HPDE6-E6E7 (cell line): ENCODE measurements at regions not wholly inside any gene's neighbourhood (a gene's known extent, or its start where the extent isn't known, plus 50 kb on each side); places are given as distances from the start of the nearest gene placed in this dataset.
A peak's percentile ranks its signal among the peaks of the same experiment; 100 is the strongest.
"Not testable (repeated sequence)": the region's sequence is repeated elsewhere in the genome, so short reads cannot be mapped to it uniquely, and the experiment has no call there.

ENCODE experiments used
- DNase-seq: peaks from one replicate; pipeline ENCODE4 v3.0.0; 2011; ENCODE audit warnings: missing footprints; ENCODE audit errors: extremely low spot score

DNA sequence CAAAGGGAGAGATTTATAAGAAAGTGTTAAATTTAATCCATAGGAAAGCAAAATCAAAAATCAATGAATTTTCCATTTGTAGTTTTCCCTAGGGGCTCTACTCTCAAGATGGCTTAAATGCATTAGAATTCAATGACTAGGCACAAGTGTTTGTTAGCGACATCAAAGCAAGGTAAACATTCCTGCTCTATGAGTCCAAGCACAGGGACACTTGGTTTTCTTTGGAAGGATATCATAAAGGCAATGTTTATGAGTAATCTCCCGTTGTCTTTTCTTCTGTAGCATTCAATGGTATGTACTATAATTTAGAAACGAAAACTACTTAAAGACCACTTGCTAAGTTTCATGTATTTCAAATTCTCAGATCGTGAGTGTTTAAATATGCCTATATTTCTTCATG, 54.8 kb upstream of the ZNF717 start:
- not testable (repeated sequence) for DNase-seq

DNA sequence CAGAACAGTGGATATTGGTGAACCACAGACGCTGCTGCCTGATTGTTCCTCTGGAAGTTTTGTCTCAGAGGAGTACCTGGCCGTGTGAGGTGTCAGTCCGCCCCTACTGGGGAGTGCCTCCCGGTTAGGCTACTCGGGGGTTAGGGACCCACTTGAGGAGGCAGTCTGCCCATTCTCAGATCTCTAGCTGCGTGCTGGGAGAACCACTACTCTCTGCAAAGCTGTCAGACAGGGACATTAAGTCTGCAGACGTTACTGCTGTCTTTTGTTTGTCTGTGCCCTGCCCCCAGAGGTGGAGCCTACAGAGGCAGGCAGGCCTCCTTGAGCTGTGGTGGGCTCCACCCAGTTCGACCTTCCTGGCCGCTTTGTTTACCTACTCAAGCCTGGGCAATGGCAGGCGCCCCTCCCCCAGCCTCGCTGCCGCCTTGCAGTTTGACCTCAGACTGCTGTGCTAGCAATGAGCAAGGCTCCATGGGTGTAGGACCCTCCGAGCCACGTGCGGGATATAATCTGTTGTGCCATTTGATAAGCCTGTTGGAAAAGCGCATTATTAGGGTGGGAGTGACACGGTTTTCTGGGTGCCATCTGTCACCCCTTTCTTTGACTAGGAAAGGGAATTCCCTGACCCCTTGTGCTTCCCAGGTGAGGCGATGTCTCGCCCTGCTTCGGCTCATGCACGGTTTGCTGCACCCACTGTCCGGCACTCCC, 65.1 kb upstream of the ZNF717 start:
- not testable (repeated sequence) for DNase-seq

DNA sequence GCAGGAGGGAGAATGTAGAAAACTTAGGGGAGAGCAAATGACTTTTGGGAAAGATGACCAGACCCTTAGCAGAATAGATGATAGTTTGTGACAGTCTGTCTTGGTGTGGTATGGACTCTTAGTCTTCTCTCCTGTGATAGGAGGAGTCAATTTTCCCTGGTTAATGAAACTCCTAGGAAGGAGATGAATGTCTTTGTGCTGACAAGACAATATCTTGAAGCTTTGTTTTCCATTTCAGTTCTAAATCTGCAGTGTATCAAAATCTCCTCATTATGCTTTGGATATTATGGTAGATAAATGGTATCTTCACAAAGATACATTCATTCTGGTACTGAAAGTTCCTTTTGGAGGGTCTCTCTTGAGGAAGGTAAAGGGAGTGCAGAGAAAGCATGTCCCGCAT, 77.8 kb upstream of the ZNF717 start:
- no peak for DNase-seq

DNA sequence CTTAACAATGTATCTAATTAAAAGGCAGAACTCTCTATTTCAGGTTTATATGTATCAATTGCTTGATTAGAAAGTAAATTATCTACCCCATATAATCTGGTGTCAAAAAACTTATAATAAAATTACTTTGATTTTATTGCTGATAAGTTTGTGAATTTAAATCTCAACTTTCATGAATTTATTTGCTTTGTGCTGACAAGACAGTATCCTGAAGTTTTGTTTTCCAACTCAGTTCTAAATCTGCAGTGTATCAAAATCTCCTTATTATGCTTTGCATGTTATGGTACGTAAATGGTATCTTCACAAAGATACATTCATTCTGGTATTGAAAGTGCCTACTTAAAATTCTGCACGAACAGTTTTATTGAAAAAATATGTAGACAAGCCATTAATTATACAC, 78.5 kb upstream of the ZNF717 start:
- no peak for DNase-seq

DNA sequence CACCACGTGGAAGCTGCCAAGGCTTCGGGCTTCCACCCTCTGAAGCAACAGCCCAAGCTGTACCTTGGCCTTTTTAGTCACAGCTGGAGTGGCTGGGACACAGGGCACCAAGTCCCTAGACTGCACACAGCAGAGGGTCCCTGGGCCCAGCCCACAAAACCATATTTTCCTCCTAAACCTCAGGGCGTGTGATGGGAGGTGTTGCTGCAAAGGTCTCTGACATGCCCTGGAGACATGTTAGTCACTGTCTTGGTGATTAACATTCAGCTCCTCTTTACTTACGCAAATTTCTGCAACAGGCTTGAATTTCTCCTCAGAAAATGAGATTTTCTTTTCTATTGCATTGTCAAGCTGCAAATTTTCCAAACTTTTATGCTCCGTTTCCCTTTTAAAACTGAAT, 98.4 kb upstream of the ZNF717 start:
- DNase-seq, result not testable (repeated sequence)

DNA sequence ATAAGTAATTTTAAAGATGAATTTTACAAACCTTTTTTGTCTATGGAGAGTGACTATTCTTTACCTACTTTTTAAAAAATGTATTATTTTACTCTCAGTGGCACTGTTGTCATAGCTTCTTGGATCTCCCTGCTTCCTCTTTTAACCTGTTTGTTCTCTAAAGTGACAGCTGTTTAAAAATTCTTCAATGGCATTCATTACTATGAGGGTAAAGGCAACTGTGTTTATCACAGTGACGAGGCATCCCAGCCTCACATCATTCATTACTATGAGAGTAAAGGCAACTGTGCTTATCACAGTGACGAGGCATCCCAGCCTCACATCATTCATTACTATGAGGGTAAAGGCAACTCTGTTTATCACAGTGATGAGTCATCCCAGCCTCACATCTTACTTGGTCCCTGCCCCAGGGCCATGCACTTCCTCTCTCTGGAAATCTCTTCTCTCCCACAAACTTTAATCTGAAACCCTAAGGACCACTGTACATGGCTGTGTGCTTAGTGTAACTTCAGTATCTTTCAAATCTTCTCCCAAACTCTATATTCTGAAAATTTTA, 101.7 kb upstream of the ZNF717 start:
- no peak for DNase-seq

DNA sequence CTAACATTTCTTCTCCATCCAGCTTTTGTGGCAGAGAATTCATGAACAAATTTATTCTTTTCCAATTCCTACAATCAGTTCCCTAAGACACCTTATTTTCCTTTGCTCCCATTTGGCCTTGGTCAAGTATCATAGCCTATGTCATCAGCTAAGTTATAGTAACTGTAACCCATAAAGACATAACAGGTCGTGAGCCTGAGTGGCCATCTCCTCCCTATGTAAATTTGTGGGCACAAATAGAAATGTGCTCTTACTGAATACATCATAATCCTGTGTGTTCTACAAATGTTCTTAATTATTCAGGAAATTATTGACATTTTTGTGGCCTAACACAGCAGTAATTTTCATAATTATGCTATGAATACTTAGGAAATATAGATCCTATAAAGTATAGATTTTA, 108.9 kb upstream of the ZNF717 start:
- no peak for DNase-seq

DNA sequence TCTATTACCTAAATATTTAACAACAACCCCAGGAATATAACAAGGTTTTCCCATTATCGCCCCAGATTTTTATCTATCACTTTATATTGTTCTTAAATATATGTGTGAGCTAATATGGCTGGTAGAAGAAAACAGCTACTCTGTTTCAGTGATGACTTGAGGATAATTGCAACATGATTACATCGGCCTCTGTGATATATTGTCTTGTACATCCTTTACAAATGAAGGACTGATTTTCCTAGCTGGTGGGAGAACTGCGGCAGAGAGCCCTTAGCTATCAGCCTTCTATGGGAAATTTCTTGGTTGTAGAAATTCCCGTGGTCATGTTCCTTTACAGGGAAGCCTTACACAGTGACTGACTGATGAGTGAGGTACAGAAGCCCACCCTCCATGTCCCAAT, 110.9 kb upstream of the ZNF717 start:
- DNase-seq, result no peak

DNA sequence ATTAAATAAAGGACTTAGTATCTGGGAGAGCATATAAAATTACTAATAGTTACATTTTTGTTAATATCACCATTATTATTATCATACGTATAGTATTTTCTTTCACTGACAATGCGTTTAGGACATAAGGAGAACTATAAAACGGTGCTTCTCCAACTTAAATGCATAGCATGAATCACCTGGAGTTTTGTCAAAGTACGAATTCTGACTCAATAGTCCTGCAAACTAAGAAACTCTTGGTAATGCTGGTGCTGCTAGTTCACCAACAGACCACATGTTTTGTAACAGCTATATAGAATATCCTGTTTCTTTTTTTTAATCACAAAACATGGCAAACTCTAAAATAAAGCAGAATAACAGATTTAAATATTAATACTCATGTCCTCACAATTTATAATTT, 116.1 kb upstream of the ZNF717 start:
- DNase-seq, result not testable (repeated sequence)

DNA sequence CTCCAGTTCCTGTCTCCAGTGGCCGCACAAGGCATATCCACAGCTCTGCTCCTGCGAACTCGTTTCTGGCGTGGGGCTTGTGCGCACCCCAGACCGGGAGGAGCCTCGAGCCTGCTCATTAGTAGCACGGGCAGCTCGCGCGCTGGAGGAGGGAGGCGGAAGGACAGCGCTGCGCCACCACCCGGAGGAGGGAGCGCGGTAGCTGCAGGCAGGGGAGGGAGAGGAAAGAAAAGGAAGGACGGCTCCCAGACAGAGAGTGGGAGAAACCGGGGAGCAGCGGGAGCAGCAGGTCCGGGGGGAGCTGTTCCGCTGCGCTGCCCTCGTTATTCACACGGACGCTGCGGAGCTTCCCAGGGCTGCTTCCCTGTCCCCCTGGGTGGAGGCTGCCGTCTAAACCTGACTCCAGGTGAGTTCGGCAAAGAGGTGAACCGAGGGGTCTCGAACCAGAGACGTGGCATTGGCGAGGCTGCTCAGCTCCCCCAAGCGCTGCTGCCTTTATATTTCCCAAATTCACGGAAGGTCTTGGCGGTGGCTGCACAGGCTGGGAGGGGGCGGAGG, 121.3 kb upstream of the ZNF717 start:
- DNase-seq, result peak; percentile 0

DNA sequence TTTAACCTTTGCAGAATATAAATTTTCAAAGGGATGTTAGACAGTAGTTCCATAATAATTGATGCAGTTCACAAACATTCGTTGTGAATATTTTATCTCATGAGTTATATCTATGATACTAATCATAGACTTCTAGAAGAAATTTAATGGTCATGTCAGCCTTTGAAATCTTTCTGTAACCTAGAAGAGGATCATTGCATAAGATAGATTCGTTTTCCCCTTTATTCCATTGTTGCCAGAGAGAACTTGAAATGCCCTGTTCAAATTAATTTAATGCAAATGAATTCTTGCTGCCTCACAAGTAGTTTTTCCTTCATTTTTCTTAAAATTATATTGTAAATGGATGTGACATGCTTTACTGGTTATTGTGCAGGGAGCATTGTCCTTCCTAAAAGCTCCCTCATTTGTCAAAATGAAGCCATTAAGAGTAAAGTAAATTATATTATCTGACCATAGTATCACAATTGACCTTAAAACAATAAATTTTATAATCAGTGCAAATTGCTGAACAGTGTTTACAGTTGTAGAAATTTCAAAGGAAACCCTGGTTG, 128.5 kb upstream of the ZNF717 start:
- DNase-seq, result no peak

DNA sequence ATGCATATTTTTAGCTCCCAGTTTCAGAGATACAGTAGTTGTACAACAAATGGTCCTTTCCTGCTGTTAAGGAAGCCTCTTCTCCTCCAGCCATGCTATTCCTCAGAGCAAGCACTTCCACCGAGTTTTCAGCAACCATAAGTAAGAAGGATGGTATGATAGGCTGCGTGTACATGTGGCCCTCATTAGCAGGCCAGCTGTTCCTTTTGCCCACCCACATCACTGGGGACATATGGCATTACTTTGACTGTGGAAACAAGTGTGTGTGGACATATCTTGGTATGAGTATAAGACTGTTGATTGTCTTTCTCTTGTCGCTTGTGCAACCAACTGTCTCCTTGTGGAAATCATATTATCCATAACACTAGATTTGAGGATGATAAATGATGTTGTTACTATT, 129.4 kb upstream of the ZNF717 start:
- not testable (repeated sequence) for DNase-seq

DNA sequence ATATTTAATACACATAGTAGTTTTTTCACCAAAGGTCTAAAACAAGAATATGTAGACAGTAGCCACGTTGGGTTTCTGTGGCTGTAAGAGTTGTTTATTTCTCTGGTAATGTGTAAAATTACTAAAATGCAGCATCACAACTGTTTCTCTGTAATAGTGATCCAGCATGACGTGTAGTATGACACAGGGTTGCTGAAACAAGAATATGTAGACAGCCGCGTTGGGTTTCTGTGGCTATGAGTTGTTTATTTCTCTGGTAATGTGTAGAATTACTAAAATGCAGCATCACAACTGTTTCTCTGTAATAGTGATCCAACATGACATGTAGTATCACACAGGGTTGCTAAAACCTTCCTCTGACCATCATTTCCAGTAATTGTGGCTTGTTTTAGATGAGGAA, 153.6 kb upstream of the ZNF717 start:
- no peak for DNase-seq

DNA sequence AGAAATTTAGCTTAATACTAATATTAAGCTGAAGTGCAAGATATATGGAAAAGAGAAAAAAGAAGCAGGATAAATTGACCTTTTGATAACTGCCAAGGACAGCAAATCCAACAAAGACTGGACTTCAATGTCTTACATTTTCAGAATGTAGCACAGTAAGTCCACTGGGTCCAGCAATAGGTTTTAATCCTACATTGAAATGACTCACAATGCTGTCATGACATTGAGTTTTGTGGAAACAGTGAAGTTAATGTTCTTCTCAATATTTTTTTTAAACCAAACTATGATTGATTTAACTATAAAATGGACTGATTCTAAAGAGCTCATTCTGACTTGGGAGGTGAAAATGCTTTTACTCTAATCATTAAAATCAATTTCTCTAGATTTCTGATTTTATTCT, 166.6 kb upstream of the ZNF717 start:
- DNase-seq, result no peak

DNA sequence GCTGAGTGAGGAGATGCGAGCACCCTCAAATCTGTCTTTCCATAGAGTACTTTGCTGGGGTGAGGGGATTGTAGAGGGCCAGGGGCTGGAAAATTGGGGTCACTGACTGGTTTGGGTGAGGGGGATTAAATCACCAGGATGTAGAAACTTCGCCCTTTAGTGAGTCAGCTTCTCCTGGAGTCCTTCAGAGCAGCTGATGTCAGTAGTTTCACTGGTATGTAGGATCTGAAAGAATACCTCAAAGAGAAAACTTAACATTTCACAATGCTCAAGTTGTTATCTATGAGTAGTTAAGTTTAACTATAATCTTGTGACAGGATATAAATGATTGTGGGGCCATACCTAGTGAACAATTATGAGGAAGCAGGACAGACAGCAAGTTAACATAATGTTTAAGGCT, 174.7 kb upstream of the ZNF717 start:
- not testable (repeated sequence) for DNase-seq

DNA sequence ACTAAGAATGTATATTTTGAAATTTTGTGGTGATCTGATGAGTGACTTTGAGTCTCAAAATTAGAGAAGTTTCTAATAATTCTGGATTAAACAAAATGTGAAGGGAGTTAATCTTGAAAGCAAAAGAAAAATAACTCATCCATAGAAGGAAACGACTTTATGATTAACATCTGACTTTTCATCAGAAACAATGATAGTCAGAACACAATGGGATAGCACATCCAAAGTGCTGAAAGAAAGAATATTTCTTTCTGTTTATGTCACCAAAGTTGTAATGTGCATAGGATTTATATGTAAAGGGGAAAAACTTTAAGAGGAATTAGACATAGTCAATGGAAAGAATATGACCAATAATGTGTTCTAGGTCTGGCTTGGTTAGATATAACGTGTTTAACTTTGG, 176.7 kb upstream of the ZNF717 start:
- DNase-seq, result not testable (repeated sequence)

DNA sequence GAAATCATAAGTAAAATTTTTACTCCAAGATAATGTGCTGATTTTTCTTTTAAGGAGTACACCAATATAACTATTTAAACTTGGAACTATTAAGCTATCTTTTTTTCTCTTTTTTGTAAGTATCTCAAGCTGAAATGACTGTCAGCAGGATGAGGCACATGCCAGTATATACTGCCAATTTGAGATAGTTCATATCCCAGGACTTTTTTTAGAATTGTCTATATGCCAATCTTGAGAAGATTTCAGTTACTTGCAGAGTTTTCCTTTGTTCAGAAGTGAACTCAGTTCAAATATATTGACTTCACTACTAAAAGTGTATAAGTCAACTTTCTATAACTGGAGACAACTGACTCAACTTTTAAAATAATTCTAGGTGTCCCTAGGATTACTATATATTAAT, 181.7 kb upstream of the ZNF717 start:
- DNase-seq, result no peak

DNA sequence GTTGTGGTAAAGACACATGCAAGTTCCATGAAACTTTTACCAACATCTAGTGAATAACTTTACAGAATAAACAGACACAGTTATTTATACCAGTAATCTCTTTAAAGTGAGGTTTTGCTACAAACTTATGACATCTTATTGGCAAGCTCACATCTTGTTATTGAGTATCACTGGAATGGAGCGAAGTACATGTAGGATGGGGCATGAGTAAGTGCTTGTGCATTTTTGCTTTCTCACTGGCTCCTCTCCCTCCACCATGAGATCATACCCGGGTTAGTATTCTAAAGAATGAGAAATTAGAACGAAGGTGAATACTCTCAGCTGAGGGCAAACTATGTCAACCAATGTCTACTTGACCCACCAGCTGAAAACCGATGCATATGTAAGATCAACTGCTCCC, 193.3 kb upstream of the ZNF717 start:
- no peak for DNase-seq

DNA sequence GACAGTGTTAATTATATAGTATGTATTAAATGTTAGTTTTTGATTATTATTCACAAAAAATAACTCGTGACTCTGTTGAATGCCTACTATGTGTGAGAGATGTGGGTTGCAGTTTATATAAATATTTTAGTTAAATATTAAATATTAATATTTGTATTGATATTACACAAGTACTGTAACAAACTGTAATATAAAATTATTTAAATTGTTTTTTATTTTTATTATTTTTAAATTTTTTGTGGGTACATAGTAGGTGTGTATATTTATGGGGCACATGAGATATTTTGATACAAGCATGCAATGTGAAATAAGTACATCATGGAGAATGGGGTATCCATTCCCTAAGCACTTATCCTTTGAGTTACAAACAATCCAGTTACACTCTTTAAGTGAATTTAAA, 196.1 kb upstream of the ZNF717 start:
- no peak for DNase-seq

DNA sequence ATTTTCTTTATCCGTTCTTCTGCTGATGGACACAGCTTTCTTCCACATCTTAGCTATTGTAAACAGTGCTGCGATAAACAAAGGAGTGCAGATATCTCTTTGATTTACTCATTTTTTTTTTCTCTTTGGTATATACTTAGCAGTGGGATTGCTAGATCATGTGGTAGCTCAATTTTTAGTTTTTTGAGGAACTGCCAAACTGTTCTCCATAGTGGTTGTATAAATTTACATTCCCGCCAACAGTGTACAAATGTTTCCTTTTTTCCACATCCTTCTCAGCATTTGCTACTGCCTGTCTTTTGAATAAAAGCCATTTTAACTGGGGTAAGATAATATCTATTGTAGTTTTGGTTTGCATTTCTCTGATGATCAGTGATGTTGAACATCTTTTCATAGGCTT, 196.8 kb upstream of the ZNF717 start:
- no peak for DNase-seq

DNA sequence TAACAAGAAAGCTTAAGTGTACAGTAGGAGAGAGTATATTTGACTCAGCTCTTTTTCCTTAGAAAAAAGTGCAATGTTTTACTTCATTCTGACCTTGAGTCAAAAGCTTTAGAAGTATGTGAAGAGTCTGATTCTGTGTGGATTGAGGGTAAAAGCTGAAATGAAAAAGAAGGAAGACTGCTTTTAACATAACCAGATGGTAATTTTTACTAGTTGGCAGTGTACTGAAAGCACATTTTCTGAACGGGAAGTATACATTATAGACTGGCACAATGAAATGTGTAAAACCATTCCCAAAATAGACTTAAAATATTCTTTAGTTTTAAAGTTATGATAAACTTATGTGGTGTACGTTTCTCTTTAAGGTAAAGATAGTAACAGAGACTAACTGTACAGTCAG, 197.8 kb upstream of the ZNF717 start:
- no peak for DNase-seq

DNA sequence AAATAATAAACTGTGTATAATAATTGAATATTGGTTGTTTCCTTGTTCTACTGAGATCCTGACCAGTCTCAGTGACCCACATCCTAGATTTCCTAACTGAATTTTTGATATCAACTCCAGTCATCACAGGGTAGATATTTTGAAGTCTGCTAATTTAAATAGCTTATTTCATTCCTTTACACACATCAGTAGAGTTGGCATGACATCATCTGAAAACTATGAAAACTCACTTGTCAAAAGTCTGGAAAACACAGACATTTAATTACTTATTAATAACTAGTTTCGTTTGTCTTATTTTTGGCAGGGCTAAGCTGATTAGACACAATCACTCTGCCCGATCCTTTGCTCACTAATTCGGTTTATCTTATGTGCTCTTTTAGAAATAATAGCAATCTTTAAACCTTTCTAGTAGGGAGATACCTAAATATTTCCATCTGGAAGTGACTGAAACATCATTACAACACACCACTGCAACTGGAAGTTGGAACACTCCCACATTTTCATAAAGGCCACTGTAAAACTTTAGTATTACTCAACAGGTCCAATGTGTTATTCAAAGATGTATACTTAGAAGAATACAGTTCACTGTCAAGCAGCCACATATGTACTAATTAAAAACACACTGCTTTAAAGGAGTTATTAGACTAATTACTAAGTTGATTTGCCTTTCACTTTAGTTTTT, 198.4 kb upstream of the ZNF717 start:
- no peak for DNase-seq

DNA sequence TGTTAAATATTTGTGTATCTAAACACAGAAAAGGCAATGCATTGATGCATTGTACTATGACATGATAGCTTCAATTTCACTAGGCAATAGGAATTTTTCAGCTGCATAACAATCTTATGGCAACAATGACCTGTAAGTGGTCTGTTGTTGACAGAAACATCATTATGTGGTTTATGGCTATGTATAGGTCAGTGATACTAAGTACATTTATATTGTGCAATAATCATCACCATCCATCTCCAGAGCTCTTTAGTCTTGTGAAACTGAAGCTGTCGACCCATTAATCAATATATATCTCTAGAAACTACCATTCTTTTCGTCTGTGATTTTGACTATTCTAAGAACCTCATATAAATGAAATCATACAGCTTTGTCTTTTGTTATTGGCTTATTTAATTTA, 200.1 kb upstream of the ZNF717 start:
- DNase-seq, result no peak
